Uterus (tissue), 2 donors: ENCODE measurements at regions not wholly inside any gene's neighbourhood (a gene's known extent, or its start where the extent isn't known, plus 50 kb on each side); places are given as distances from the start of the nearest gene placed in this dataset.

Source experiments
- CTCF ChIP-seq, 4 experiments: fragments of 200-600 bp in 2 of 4; fragments of 450-650 bp in 2 of 4; sonication (generic) in 2 of 4; IDR thresholded peaks; one replicate each; pipeline ENCODE4 v1.5.1; 2016 to 2019; ENCODE audit warnings: antibody characterized with exemption in 4 of 4, mild to moderate bottlenecking in 2 of 4, moderate library complexity in 1 of 4
- POLR2A ChIP-seq, 2 donors: fragments of 450-650 bp; IDR thresholded peaks; one replicate each; pipeline ENCODE4 v1.6.1; 2016; ENCODE audit warnings: antibody characterized with exemption in 2 of 2, mild to moderate bottlenecking in 1 of 2, moderate library complexity in 1 of 2

GRCh38 chr11:82599836-82600235 is 133.8 kb downstream of the FAM181B start:
- TF ChIP-seq POLR2A (IDR thresholded peaks at IDR 0.05) (no peak), CTCF (IDR thresholded peaks at IDR 0.05) (no peak)
